GM18519 (cell line): ENCODE measurements at regions not wholly inside any gene's neighbourhood (a gene's known extent, or its start where the extent isn't known, plus 50 kb on each side); places are given as distances from the start of the nearest gene placed in this dataset.
"Not testable (repeated sequence)": the region's sequence is repeated elsewhere in the genome, so short reads cannot be mapped to it uniquely, and the experiment has no call there.

ENCODE experiments used
- ATAC-seq: cut with Tn5 transposase; IDR thresholded peaks from one replicate; pipeline ENCODE4 v1.9.1; 2021; ENCODE audit warnings: mild to moderate bottlenecking, moderate library complexity; ENCODE audit not compliant: unreplicated experiment, low FRiP score

DNA sequence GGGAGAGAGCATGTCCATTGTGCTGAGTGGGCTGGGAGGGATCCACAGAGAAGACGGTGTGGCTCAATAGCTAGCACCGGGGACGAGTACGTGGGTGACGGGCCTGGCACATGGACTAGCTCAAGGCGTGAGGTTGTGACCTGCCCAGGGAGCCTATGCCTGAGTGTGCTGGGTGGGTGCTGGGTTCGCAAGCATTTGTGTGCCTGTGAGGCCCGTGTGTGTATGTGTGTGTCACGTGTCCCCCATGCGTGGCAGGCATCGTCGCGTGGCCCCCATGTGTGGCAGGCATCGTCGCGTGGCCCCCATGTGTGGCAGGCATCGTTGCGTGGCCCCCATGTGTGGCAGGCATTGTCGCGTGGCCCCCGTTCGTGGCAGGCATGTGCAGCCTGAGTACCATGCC lies 109.2 kb downstream of the TMEM121 start:
- ATAC-seq, result no peak

DNA sequence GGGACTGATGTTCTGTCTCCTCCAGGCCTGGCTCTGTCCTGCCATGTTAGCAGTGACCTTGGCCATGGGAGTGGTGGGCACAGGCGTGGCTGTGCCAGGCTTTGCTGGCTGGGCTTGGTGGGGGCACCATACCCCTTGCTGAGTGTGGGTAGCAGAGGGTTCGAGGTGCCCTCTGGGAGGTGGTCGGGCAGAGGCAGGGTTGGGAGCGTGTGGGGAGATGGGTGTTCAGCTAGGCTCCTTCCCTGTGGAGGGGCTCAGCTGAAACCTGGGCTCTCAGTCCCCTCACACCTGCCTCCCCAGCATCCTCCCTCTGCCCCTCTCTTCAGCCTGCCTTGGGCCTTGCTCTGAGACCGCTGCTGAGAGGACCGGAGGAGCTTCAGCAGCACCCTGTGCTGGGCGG lies 109.6 kb downstream of the TMEM121 start:
- not testable (repeated sequence) for ATAC-seq

GRCh38 chr14:105636935-105637334 lies 110.6 kb downstream of the TMEM121 start:
- no peak for ATAC-seq

DNA sequence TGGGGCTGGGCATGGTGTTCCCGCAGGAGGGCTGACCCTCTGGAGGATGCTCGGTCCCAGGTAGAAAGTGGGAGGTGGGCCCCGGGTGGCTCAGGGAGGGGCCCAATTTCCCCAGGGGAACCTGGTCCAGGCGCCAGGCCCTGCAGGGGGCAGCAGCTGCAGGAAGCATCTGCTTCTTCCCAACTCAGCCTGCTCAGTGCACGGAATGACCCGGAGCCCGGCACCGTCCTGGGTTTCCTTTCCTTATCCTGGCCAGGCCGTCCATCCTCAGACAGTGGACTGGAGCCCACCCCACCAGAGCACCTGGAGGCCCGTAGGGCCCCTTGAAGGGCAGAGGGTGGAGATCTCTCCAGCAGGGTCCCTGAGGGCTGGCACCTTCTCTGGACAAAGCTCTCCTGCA lies 111.0 kb downstream of the TMEM121 start:
- ATAC-seq, result not testable (repeated sequence)

- ATAC-seq, result not testable (repeated sequence)
These were observed 113.9 kb downstream of the TMEM121 start for GRCh38 chr14:105639969-105640931.

GRCh38 chr14:105641075-105641937 lies 114.9 kb downstream of the TMEM121 start:
- no peak for ATAC-seq

DNA sequence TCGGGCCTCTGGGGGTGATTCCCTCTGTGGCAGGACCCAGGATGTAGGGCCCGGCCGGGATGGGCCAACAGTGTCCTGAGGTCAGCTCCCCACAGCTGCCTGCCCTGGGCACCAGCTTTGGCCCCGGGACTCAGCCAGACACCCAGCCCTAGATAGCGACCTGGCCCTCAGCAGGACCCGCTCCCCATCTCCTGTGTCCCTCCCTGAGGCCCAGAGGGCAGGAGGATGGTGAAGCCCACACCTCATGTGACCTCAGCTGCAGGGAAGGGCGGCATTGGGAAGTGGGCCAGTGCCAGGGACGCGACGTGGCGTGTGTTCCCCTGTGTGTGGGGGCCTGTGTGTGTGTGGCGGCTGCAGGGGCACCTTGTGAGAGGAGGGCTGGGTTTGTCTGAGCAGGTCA lies 115.6 kb downstream of the TMEM121 start:
- ATAC-seq, result not testable (repeated sequence)

GRCh38 chr14:105642486-105642885 lies 116.1 kb downstream of the TMEM121 start:
- ATAC-seq, result not testable (repeated sequence)

DNA sequence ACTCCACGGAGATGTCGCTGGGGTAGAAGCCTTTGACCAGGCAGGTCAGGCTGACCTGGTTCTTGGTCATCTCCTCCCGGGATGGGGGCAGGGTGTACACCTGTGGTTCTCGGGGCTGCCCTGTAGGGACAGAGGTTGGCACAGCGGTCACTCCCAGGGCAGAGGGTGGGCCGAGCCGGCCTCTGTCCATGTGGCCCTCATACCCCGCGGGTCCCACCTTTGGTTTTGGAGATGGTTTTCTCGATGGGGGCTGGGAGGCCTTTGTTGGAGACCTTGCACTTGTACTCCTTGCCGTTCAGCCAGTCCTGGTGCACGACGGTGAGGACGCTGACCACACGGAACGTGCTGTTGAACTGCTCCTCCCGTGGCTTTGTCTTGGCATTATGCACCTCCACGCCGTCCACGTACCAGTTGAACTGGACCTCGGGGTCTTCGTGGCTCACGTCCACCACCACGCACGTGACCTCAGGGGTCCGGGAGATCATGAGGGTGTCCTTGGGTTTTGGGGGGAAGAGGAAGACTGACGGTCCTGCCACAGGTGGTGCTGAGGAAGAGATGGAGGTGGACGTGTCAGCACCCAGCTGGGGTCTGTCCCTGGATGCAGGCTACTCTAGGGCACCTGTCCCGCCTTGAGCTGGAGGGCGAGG lies 117.1 kb downstream of the TMEM121 start:
- ATAC-seq, result not testable (repeated sequence)

GRCh38 chr14:105644053-105644435 lies 117.7 kb downstream of the TMEM121 start:
- not testable (repeated sequence) for ATAC-seq

DNA sequence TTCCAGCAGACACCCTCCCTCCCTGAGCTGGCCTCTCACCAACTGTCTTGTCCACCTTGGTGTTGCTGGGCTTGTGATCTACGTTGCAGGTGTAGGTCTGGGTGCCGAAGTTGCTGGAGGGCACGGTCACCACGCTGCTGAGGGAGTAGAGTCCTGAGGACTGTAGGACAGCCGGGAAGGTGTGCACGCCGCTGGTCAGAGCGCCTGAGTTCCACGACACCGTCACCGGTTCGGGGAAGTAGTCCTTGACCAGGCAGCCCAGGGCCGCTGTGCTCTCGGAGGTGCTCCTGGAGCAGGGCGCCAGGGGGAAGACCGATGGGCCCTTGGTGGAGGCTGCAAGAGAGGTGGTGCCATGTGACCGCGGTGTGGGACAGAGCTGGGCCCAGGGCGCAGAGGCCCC lies 118.1 kb downstream of the TMEM121 start:
- ATAC-seq, result not testable (repeated sequence)

- ATAC-seq, result not testable (repeated sequence)
These were observed 118.5 kb downstream of the TMEM121 start for GRCh38 chr14:105644891-105645290.

DNA sequence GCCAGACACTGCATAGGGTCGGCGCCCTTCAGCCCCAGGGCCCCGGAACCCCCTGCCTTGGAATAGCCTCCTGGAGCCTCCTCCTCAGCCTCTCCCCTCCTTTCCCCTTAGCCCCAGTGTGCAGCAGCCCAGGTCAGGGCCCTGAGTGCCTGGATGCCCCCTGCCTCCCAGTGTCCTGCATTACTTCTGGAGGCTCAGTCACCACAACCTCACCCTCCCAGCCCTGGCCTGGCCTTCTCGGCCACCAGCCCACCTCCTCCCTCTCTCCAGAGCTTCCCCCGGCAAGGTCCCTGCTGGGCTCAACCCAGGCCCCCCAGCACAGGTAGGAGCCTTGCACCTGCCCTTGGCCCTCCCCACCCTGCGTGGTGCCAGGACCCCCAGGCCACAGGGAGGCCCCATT lies 119.0 kb downstream of the TMEM121 start:
- not testable (repeated sequence) for ATAC-seq

GRCh38 chr14:105646175-105646574 lies 119.8 kb downstream of the TMEM121 start:
- ATAC-seq, result no peak

- ATAC-seq, result not testable (repeated sequence)
These were observed 120.4 kb downstream of the TMEM121 start for GRCh38 chr14:105646711-105647281.

- not testable (repeated sequence) for ATAC-seq
These were observed 121.0 kb downstream of the TMEM121 start for GRCh38 chr14:105647426-105647783.

DNA sequence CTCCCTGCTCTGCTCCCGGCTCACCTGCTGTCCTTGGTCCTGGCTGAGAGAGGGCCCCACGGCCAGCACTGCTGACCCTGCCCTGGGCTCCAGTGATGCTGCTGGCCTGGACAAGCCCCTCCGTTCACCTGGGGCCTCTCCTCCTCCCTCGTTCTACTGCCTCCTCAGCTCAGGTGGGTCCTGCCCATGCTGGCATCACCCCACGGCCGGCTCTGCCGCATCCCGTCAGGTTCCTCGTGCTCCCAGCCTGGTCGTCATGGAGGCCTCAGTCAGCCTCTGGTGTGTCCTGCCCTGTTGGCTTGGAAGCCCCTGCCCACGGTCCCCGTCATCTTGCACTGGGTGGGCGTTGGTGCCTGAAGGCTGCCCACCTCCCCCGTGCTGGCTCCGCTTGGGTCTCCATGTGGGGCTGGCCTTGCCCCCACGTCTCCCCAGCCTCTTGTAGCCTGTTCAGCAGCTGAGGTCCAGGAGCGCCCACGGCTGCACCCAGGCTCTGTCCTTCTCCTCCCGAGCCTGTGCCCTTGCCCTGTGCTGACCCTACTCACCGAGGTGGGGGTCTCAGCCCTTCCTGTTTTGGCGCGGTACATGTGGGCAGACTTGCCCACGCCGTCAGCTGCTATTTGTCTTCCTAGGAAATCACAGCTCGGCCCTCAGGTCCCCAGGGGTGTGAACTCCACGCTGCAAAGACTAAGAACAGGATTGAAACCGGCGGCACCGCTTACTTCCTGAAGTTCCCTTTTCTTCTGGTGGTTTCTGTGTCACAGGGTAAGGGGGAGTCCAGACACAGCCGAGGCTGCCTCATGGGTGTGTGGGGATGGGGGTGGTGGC lies 121.6 kb downstream of the TMEM121 start:
- ATAC-seq, result no peak

- ATAC-seq, result not testable (repeated sequence)
These were observed 122.5 kb downstream of the TMEM121 start for GRCh38 chr14:105648609-105649535.
